ENCODE measurements at regions not wholly inside any gene's neighbourhood (a gene's known extent, or its start where the extent isn't known, plus 50 kb on each side); places are given as distances from the start of the nearest gene placed in this dataset.

GRCh38 chr10:107589081-107589480 is 424.6 kb upstream of the SORCS1 start:
- DNase-seq = no peak
- Histone ChIP-seq H3K27me3 (replicated peaks in 1 of 7) (no peaks in the 10 kb centered on the region), H3K27ac (no peak overlapping the region), H3K4me3 (no peak overlapping the region), H3K36me3 (no peaks in the 10 kb centered on the region), H3K9me3 (peaks cover 0 to 42% (median 26%) of the 10 kb centered on the region in 8 donors), H3K4me1 (no peaks in the 10 kb centered on the region)
- TF ChIP-seq POLR2AphosphoS5 (IDR thresholded peaks at IDR 0.05) (no peak), CTCF (IDR thresholded peaks at IDR 0.05 in 8 of 11, conservative IDR thresholded peaks at IDR 0.05 in 3 of 11) (no peak), POLR2A (IDR thresholded peaks at IDR 0.05) (no peak)
- 85 to 93% (median 87%) methylated on average over 3 of the region's 3 CpGs for WGBS, 5 donors
- intact Hi-C loops (cut with DNase I; ENCODE audit: low total_unique reads) = no loop called here

- intact Hi-C loops (cut with DNase I; ENCODE audit: low total_unique reads) = no loop called here
- Histone ChIP-seq H3K4me3 (no peak overlapping the region), H3K9me3 (peaks cover 0 to 42% (median 26%) of the 10 kb centered on the region in 8 donors), H3K27me3 (replicated peaks in 1 of 7) (no peaks in the 10 kb centered on the region), H3K4me1 (no peaks in the 10 kb centered on the region), H3K27ac (no peak overlapping the region), H3K36me3 (no peaks in the 10 kb centered on the region)
- WGBS, 5 donors = 93 to 98% (median 95%) methylated on average over 3 of the region's 3 CpGs
- no peak for TF ChIP-seq POLR2A (IDR thresholded peaks at IDR 0.05)
- TF ChIP-seq POLR2AphosphoS5 (IDR thresholded peaks at IDR 0.05) = no peak
- TF ChIP-seq CTCF (IDR thresholded peaks at IDR 0.05 in 8 of 11, conservative IDR thresholded peaks at IDR 0.05 in 3 of 11) = no peak
- DNase-seq = no peak
Measured at GRCh38 chr10:107585630-107586029, 421.1 kb upstream of the SORCS1 start.

- Histone ChIP-seq H3K4me3 (no peak overlapping the region), H3K27me3 (replicated peaks in 1 of 7) (no peaks in the 10 kb centered on the region), H3K36me3 (no peaks in the 10 kb centered on the region), H3K9me3 (peaks cover 0 to 42% (median 26%) of the 10 kb centered on the region in 8 donors), H3K4me1 (no peaks in the 10 kb centered on the region), H3K27ac (no peak overlapping the region)
- intact Hi-C loops (cut with DNase I; ENCODE audit: low total_unique reads) = no loop called here
- no peak for DNase-seq
- TF ChIP-seq POLR2AphosphoS5 (IDR thresholded peaks at IDR 0.05) = no peak
- TF ChIP-seq CTCF (IDR thresholded peaks at IDR 0.05 in 8 of 11, conservative IDR thresholded peaks at IDR 0.05 in 3 of 11) = no peak
- TF ChIP-seq POLR2A (IDR thresholded peaks at IDR 0.05) = no peak
Measured at GRCh38 chr10:107583974-107584373, 419.5 kb upstream of the SORCS1 start.

GRCh38 chr10:107579970-107580369 is 415.5 kb upstream of the SORCS1 start:
- H3K9me3 ChIP-seq = peaks cover 0 to 6% (median 2%) of the 10 kb centered on the region in 8 donors
- 64 to 92% (median 89%) methylated on average over 2 of the region's 2 CpGs for WGBS, 5 donors
- no peak for DNase-seq
- H3K4me3 ChIP-seq = no peak overlapping the region
- H3K36me3 ChIP-seq = no peaks in the 10 kb centered on the region
- H3K27ac ChIP-seq = no peak overlapping the region
- H3K27me3 ChIP-seq (replicated peaks in 1 of 7) = no peaks in the 10 kb centered on the region
- intact Hi-C loops (cut with DNase I; ENCODE audit: low total_unique reads) = no loop called here
- no peaks in the 10 kb centered on the region for H3K4me1 ChIP-seq
- TF ChIP-seq POLR2A (IDR thresholded peaks at IDR 0.05) (no peak), CTCF (IDR thresholded peaks at IDR 0.05 in 8 of 11, conservative IDR thresholded peaks at IDR 0.05 in 3 of 11) (no peak), POLR2AphosphoS5 (IDR thresholded peaks at IDR 0.05) (no peak)

All from spleen (tissue), 11 donors.